Ovary (tissue), 7 donors: ENCODE measurements at regions not wholly inside any gene's neighbourhood (a gene's known extent, or its start where the extent isn't known, plus 50 kb on each side); places are given as distances from the start of the nearest gene placed in this dataset.

ENCODE experiments used
- DNase-seq, 5 donors: peaks; one replicate each; pipeline ENCODE4 v3.0.0-alpha.2; 2019 to 2020
- H3K27ac ChIP-seq, 2 donors: fragments of 200-600 bp; one replicate each; pipeline versions ENCODE4 v1.5.1 to v1.8.0; 2019 to 2022
- H3K27me3 ChIP-seq: fragments of 200-600 bp; one replicate; pipeline ENCODE4 v1.8.0; 2022
- H3K36me3 ChIP-seq: fragments of 200-600 bp; sonication (generic); one replicate; pipeline ENCODE4 v1.5.1; 2019
- H3K4me1 ChIP-seq: one replicate; pipeline ENCODE4 v1.8.1; 2013; ENCODE audit warnings: mild to moderate bottlenecking, moderate library complexity; ENCODE audit not compliant: insufficient read depth
- H3K4me3 ChIP-seq: fragments of 200-600 bp; sonication (generic); one replicate; pipeline ENCODE4 v1.5.1; 2017
- H3K9me3 ChIP-seq, 2 donors: fragments of 200-600 bp in 1 of 2; sonication (generic) in 1 of 2; one replicate each; pipeline versions ENCODE4 v1.5.1 to v1.8.1; 2013 to 2019; ENCODE audit warnings: mild to moderate bottlenecking in 1 of 2, moderate library complexity in 1 of 2
- EP300 ChIP-seq: sonication (generic); formaldehyde crosslinking; IDR thresholded peaks from one replicate; pipeline ENCODE4 v1.6.1; 2017; ENCODE audit warnings: antibody characterized with exemption
- POLR2A ChIP-seq: fragments of 450-650 bp; IDR thresholded peaks from one replicate; pipeline ENCODE4 v1.6.1; 2017; ENCODE audit warnings: antibody characterized with exemption, mild to moderate bottlenecking, moderate library complexity
- WGBS, 3 donors: extraction: QIAGEN DNeasy Blood & Tissue Kit in 1 of 3; methylation state at CpG; one replicate each; pipeline versions ENCODE4 v1.1.5 to v1.1.7; 2013 to 2017; 5-methylcytosine and 5-hydroxymethylcytosine counted together
- intact Hi-C, 4 donors: fragments of 100-400 bp; cut with DNase I; formaldehyde crosslinking; loops; one replicate each; pipeline versions ENCODE4 v1.11.0 to v1.15.1; 2022 to 2023
- TF ChIP-seq, protein P1 (sequence below), 3 donors: fragments of 450-650 bp in 2 of 3; fragments of 200-600 bp in 1 of 3; IDR thresholded peaks; one replicate each; pipeline versions ENCODE4 v1.5.1 to v1.8.0; 2016 to 2022; ENCODE audit warnings: antibody characterized with exemption in 3 of 3, mild to moderate bottlenecking in 1 of 3
- donor health status: DM: no; HTN: no; CAD: no; lungs with moderate emphysema.
- donor health status: DM: no; HTN: no; CAD: no.
- donor health status: Bipolar disorder and iron deficiency.
- donor health status: DM: no; HTN: no; CAD: no.
- donor health status: DM: yes; HTN: yes; CAD: no.

DNA sequence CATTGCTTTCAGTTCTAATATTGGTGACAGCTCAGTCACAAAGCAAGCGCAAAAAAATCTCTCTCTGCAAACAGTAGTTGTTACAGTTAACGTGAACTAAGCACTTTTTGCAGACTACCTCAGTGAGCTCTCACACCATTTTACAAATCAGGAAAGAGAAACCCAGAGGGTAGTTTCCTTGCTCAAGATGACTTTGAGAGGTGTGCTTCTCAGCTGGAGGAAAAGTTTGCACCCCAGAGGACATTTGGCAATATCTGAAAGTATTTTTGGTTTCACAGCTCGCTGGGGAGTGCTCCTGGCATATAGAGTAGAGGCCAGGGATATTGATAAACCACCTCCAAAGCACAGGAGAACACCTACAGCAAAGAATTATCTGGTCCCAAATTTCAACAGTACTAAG, 741.1 kb upstream of the EEF2KMT start:
- no peak overlapping the region for H3K4me3 ChIP-seq
- intact Hi-C loops, result no loop called here
- no peaks in the 10 kb centered on the region for H3K36me3 ChIP-seq
- H3K27ac ChIP-seq, result no peak overlapping the region
- H3K27me3 ChIP-seq, result no peaks in the 10 kb centered on the region
- DNase-seq, result no peak
- WGBS, 3 donors, result 71 to 77% (median 73%) methylated on average over 3 of the region's 3 CpGs
- TF ChIP-seq EP300 (no peak), POLR2A (no peak)
- TF ChIP-seq, protein P1, sequence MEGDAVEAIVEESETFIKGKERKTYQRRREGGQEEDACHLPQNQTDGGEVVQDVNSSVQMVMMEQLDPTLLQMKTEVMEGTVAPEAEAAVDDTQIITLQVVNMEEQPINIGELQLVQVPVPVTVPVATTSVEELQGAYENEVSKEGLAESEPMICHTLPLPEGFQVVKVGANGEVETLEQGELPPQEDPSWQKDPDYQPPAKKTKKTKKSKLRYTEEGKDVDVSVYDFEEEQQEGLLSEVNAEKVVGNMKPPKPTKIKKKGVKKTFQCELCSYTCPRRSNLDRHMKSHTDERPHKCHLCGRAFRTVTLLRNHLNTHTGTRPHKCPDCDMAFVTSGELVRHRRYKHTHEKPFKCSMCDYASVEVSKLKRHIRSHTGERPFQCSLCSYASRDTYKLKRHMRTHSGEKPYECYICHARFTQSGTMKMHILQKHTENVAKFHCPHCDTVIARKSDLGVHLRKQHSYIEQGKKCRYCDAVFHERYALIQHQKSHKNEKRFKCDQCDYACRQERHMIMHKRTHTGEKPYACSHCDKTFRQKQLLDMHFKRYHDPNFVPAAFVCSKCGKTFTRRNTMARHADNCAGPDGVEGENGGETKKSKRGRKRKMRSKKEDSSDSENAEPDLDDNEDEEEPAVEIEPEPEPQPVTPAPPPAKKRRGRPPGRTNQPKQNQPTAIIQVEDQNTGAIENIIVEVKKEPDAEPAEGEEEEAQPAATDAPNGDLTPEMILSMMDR (IDR thresholded peaks at IDR 0.05), result no peak
- no peaks in the 10 kb centered on the region for H3K9me3 ChIP-seq
- no peaks in the 10 kb centered on the region for H3K4me1 ChIP-seq

- no peak overlapping the region for H3K27ac ChIP-seq
- WGBS, 3 donors, result 74 to 81% (median 75%) methylated on average over 7 of the region's 7 CpGs
- H3K9me3 ChIP-seq, result no peaks in the 10 kb centered on the region
- no peaks in the 10 kb centered on the region for H3K27me3 ChIP-seq
- no peaks in the 10 kb centered on the region for H3K36me3 ChIP-seq
- intact Hi-C loops, result no loop called here
- DNase-seq, result no peak
- TF ChIP-seq EP300 (no peak), POLR2A (no peak)
- TF ChIP-seq, protein P1 (IDR thresholded peaks at IDR 0.05), result no peak
- no peak overlapping the region for H3K4me3 ChIP-seq
- H3K4me1 ChIP-seq, result no peaks in the 10 kb centered on the region
Observed at GRCh38 chr16:5838071-5838470, 740.5 kb upstream of the EEF2KMT start.

DNA sequence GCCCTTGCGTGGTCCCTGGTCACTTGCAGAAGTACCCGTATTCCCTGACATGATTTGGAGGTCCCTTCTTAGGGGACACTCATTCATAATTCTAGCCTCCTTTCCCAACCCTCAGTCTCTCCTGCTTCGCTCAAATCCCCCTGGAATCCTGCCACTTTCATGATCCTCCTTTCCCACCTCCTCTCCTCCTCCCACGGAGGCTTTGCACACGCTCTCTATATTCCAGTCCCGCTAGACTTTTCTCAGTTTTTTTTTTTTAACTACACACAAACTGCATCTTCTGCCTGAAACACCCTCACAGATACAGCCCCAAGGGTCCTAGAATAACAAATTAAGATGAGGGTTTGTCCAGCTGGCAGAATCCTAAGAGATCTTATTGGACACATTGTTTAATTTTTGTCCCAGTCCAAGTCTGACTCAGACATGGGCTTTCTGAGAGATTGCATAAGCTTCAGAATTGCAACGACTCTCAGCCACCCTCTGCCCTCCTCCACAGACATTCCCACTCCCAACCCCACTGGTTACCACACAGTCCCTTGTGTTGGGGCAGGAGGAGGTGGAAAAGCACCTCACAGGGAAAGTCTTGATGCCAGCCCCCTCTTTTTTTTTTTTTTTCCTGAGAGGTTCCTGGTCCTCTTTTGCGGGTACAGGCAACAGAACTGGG, 739.5 kb upstream of the EEF2KMT start:
- Histone ChIP-seq H3K36me3 (no peaks in the 10 kb centered on the region), H3K27me3 (no peaks in the 10 kb centered on the region), H3K27ac (no peak overlapping the region), H3K9me3 (no peaks in the 10 kb centered on the region), H3K4me1 (no peaks in the 10 kb centered on the region), H3K4me3 (no peak overlapping the region)
- WGBS, 3 donors, result 36 to 45% (median 41%) methylated on average over 8 of the region's 8 CpGs
- no peak for DNase-seq
- intact Hi-C loops, result no loop called here
- TF ChIP-seq EP300 (no peak), POLR2A (no peak)
- TF ChIP-seq, protein P1 (IDR thresholded peaks at IDR 0.05), result no peak

GRCh38 chr16:5835876-5836275, 738.3 kb upstream of the EEF2KMT start:
- no peaks in the 10 kb centered on the region for H3K36me3 ChIP-seq
- H3K4me3 ChIP-seq, result no peak overlapping the region
- H3K4me1 ChIP-seq, result no peaks in the 10 kb centered on the region
- H3K27me3 ChIP-seq, result no peaks in the 10 kb centered on the region
- TF ChIP-seq EP300 (no peak), POLR2A (no peak)
- TF ChIP-seq, protein P1 (IDR thresholded peaks at IDR 0.05), result no peak
- DNase-seq, result no peak
- intact Hi-C loops, result no loop called here
- no peaks in the 10 kb centered on the region for H3K9me3 ChIP-seq
- H3K27ac ChIP-seq, result no peak overlapping the region
- 52 to 70% (median 58%) methylated on average over 8 of the region's 8 CpGs for WGBS, 3 donors
